ENCODE measurements at regions not wholly inside any gene's neighbourhood (a gene's known extent, or its start where the extent isn't known, plus 50 kb on each side); places are given as distances from the start of the nearest gene placed in this dataset.
"Not testable (repeated sequence)": the region's sequence is repeated elsewhere in the genome, so short reads cannot be mapped to it uniquely, and the experiment has no call there.

- intact Hi-C loops (cut with DNase I; ENCODE audit: low total_unique reads), result no loop called here
- Histone ChIP-seq H3K4me3 (no peak overlapping the region), H3K27me3 (peaks cover 0 to 11% (median 0%) of the 10 kb centered on the region in 3 donors), H3K27ac (no peak overlapping the region), H3K9me3 (no peaks in the 10 kb centered on the region), H3K36me3 (no peaks in the 10 kb centered on the region), H3K4me1 (no peaks in the 10 kb centered on the region)
- WGBS, 5 donors, result 78 to 91% (median 81%) methylated on average over 5 to 13 of the region's 13 CpGs
- no peak for DNase-seq
- TF ChIP-seq CTCF (IDR thresholded peaks at IDR 0.05), result no peak
- no peak for TF ChIP-seq POLR2AphosphoS5 (IDR thresholded peaks at IDR 0.05)
- TF ChIP-seq POLR2A (IDR thresholded peaks at IDR 0.05), result no peak
- TF ChIP-seq EP300 (IDR thresholded peaks at IDR 0.05), result no peak
Measured at GRCh38 chr4:3936184-3936583, 170.0 kb downstream of the ADRA2C start.

GRCh38 chr4:3937849-3938562 lies 171.8 kb downstream of the ADRA2C start:
- DNase-seq; H3K4me1 ChIP-seq; H3K9me3 ChIP-seq; H3K4me3 ChIP-seq; intact Hi-C loops (cut with DNase I; ENCODE audit: low total_unique reads); H3K36me3 ChIP-seq; H3K27ac ChIP-seq: not testable (repeated sequence)
- peaks cover 0 to 15% (median 3%) of the 10 kb centered on the region in 3 donors for H3K27me3 ChIP-seq
- WGBS, 5 donors, result 68 to 77% (median 76%) methylated on average over 6 to 16 of the region's 18 CpGs

GRCh38 chr4:3938676-3939075 lies 172.5 kb downstream of the ADRA2C start:
- intact Hi-C loops (cut with DNase I; ENCODE audit: low total_unique reads); H3K4me1 ChIP-seq; H3K4me3 ChIP-seq; H3K27ac ChIP-seq; H3K9me3 ChIP-seq; H3K36me3 ChIP-seq; DNase-seq: not testable (repeated sequence)
- WGBS, 5 donors, result 55 to 100% (median 65%) methylated on average over 4 to 8 of the region's 8 CpGs; no CpG with 5 or more reads in 1 of the 5 donors
- H3K27me3 ChIP-seq, result peaks cover 0 to 15% (median 3%) of the 10 kb centered on the region in 3 donors

GRCh38 chr4:3939954-3940591 lies 173.9 kb downstream of the ADRA2C start:
- peaks cover 0 to 15% (median 3%) of the 10 kb centered on the region in 3 donors for H3K27me3 ChIP-seq
- H3K9me3 ChIP-seq; H3K36me3 ChIP-seq; H3K4me3 ChIP-seq; H3K27ac ChIP-seq; intact Hi-C loops (cut with DNase I; ENCODE audit: low total_unique reads); H3K4me1 ChIP-seq: not testable (repeated sequence)
- peak in 1 of 2 donors; percentile 14 for DNase-seq
- WGBS, 5 donors, result 48 to 65% (median 51%) methylated on average over 7 to 9 of the region's 10 CpGs

- intact Hi-C loops (cut with DNase I; ENCODE audit: low total_unique reads); H3K4me1 ChIP-seq; H3K27ac ChIP-seq; H3K27me3 ChIP-seq; H3K4me3 ChIP-seq; DNase-seq; H3K9me3 ChIP-seq: not testable (repeated sequence)
- H3K36me3 ChIP-seq, result peaks cover 0 to 13% (median 7%) of the 10 kb centered on the region in 4 donors
- WGBS, 5 donors, result 49 to 54% (median 53%) methylated on average over 15 to 17 of the region's 17 CpGs
Measured at GRCh38 chr4:3941735-3942522, 175.7 kb downstream of the ADRA2C start.

- TF ChIP-seq CTCF (IDR thresholded peaks at IDR 0.05), result peak in 5 of 7 experiments; percentile 19 to 59 (median 43)
- 4 to 10% (median 8%) methylated on average over 12 of the region's 12 CpGs for WGBS, 5 donors
- H3K4me3 ChIP-seq; H3K27ac ChIP-seq; H3K4me1 ChIP-seq; intact Hi-C loops (cut with DNase I; ENCODE audit: low total_unique reads); H3K9me3 ChIP-seq; H3K27me3 ChIP-seq: not testable (repeated sequence)
- DNase-seq, result peak; percentile 47 to 66
- H3K36me3 ChIP-seq, result peaks cover 0 to 19% (median 13%) of the 10 kb centered on the region in 4 donors
Measured at GRCh38 chr4:3942569-3942971, 176.4 kb downstream of the ADRA2C start.

- DNase-seq; H3K9me3 ChIP-seq; H3K4me3 ChIP-seq; H3K27ac ChIP-seq; H3K27me3 ChIP-seq; intact Hi-C loops (cut with DNase I; ENCODE audit: low total_unique reads); H3K4me1 ChIP-seq: not testable (repeated sequence)
- WGBS, 5 donors, result 70 to 75% (median 72%) methylated on average over 6 to 8 of the region's 8 CpGs
- peaks cover 0 to 24% (median 17%) of the 10 kb centered on the region in 4 donors for H3K36me3 ChIP-seq
Measured at GRCh38 chr4:3943051-3943450, 176.9 kb downstream of the ADRA2C start.

Measured in stomach (tissue), 8 donors.